Liver (tissue), 8 donors: ENCODE measurements at regions not wholly inside any gene's neighbourhood (a gene's known extent, or its start where the extent isn't known, plus 50 kb on each side); places are given as distances from the start of the nearest gene placed in this dataset.

Experiments
- DNase-seq: peaks from one replicate; pipeline ENCODE4 v3.0.0-alpha.2; 2017; ENCODE audit warnings: low spot score
- H3K27ac ChIP-seq, 2 donors: one replicate each; pipeline ENCODE4 v1.7.0; 2013; ENCODE audit warnings: inconsistent platforms in 2 of 2, low read length in 2 of 2, control low read depth in 1 of 2, low read depth in 1 of 2, mild to moderate bottlenecking in 1 of 2
- H3K27me3 ChIP-seq, 4 donors: one replicate each; pipeline versions ENCODE4 v1.6.1 to v1.7.0; 2013; ENCODE audit warnings: low read length in 3 of 4, inconsistent platforms in 1 of 4, mild to moderate bottlenecking in 1 of 4, moderate library complexity in 1 of 4; ENCODE audit not compliant: control insufficient read depth in 4 of 4, insufficient read depth in 4 of 4
- H3K36me3 ChIP-seq, 4 donors: one replicate each; pipeline versions ENCODE4 v1.6.1 to v1.7.0; 2013; ENCODE audit warnings: low read length in 3 of 4, mild to moderate bottlenecking in 3 of 4, low read depth in 1 of 4, moderate library complexity in 1 of 4; ENCODE audit not compliant: control insufficient read depth in 4 of 4, insufficient read depth in 3 of 4
- H3K4me1 ChIP-seq, 4 donors: one replicate each; pipeline versions ENCODE4 v1.6.1 to v1.7.0; 2013; ENCODE audit warnings: low read length in 3 of 4, mild to moderate bottlenecking in 3 of 4, moderate library complexity in 1 of 4; ENCODE audit not compliant: control insufficient read depth in 4 of 4, insufficient read depth in 4 of 4
- H3K4me3 ChIP-seq, 3 donors: one replicate each; pipeline versions ENCODE4 v1.6.1 to v1.7.0; 2013; ENCODE audit warnings: low read length in 3 of 3, control low read depth in 1 of 3, low read depth in 1 of 3, mild to moderate bottlenecking in 1 of 3
- H3K9ac ChIP-seq, 2 donors: one replicate each; pipeline ENCODE4 v1.7.0; 2013; ENCODE audit warnings: low read length in 2 of 2, mild to moderate bottlenecking in 2 of 2, moderate library complexity in 2 of 2, control low read depth in 1 of 2, low read depth in 1 of 2
- H3K9me3 ChIP-seq, 4 donors: one replicate each; pipeline versions ENCODE4 v1.6.1 to v1.7.0; 2013; ENCODE audit warnings: low read length in 3 of 4; ENCODE audit not compliant: control insufficient read depth in 4 of 4
- ATF3 ChIP-seq: IDR thresholded peaks from 2 replicates; pipeline ENCODE4 v1.6.1; 2016; ENCODE audit warnings: antibody characterized with exemption
- CTCF ChIP-seq: fragments of 150-350 bp; IDR thresholded peaks from 2 replicates; pipeline ENCODE4 v1.5.1; 2017; ENCODE audit warnings: improper control_type of control experiment, low read depth, low read length; ENCODE audit not compliant: missing input control
- EGR1 ChIP-seq, 2 donors: IDR thresholded peaks; 2 replicates each; pipeline ENCODE4 v1.6.1; 2016 to 2018; ENCODE audit warnings: antibody characterized with exemption in 2 of 2, low read depth in 2 of 2
- FOXA1 ChIP-seq: IDR thresholded peaks from 2 replicates; pipeline ENCODE4 v1.6.1; 2016; ENCODE audit warnings: antibody characterized with exemption
- FOXA2 ChIP-seq: IDR thresholded peaks from 2 replicates; pipeline ENCODE4 v1.6.1; 2016; ENCODE audit warnings: antibody characterized with exemption
- GABPA ChIP-seq, 2 donors: IDR thresholded peaks in 1 of 2; conservative IDR thresholded peaks in 1 of 2; 2 replicates each; pipeline ENCODE4 v1.6.1; 2016; ENCODE audit warnings: antibody characterized with exemption in 2 of 2, mild to moderate bottlenecking in 1 of 2, moderate library complexity in 1 of 2
- HNF4A ChIP-seq, 2 donors: conservative IDR thresholded peaks; 2 replicates each; pipeline ENCODE4 v1.6.1; 2016; ENCODE audit warnings: antibody characterized with exemption in 2 of 2, mild to moderate bottlenecking in 2 of 2
- HNF4G ChIP-seq: IDR thresholded peaks from 2 replicates; pipeline ENCODE4 v1.6.1; 2016; ENCODE audit warnings: antibody characterized with exemption
- JUND ChIP-seq, 2 donors: IDR thresholded peaks; 2 replicates each; pipeline ENCODE4 v1.6.1; 2016; ENCODE audit warnings: antibody characterized with exemption in 2 of 2
- NR2F2 ChIP-seq: IDR thresholded peaks from 2 replicates; pipeline ENCODE4 v1.6.1; 2016; ENCODE audit warnings: antibody characterized with exemption
- RAD21 ChIP-seq, 2 donors: IDR thresholded peaks; 2 replicates each; pipeline ENCODE4 v1.6.1; 2016; ENCODE audit warnings: antibody characterized with exemption in 2 of 2, mild to moderate bottlenecking in 2 of 2
- RXRA ChIP-seq, 2 donors: IDR thresholded peaks; 2 replicates each; pipeline ENCODE4 v1.6.1; 2017 to 2018; ENCODE audit warnings: antibody characterized with exemption in 2 of 2, mild to moderate bottlenecking in 1 of 2
- SP1 ChIP-seq: IDR thresholded peaks from 2 replicates; pipeline ENCODE4 v1.6.1; 2018; ENCODE audit warnings: antibody characterized with exemption, mild to moderate bottlenecking
- YY1 ChIP-seq: IDR thresholded peaks from 2 replicates; pipeline ENCODE4 v1.6.1; 2016; ENCODE audit warnings: antibody characterized with exemption, mild to moderate bottlenecking
- WGBS: extraction: QIAGEN DNeasy Blood & Tissue Kit; methylation state at CpG from one replicate; pipeline ENCODE4 v1.1.7; 2013; 5-methylcytosine and 5-hydroxymethylcytosine counted together
- TF ChIP-seq, protein P1 (sequence below): IDR thresholded peaks from 2 replicates; pipeline ENCODE4 v1.6.1; 2016; ENCODE audit warnings: antibody characterized with exemption
- donor health status: healthy.
- donor health status: healthy.
- donor health status: healthy.
- donor health status: healthy.
- donor health status: healthy.

GRCh38 chr2:173567493-173567892, 212.8 kb downstream of the CDCA7 start:
- H3K36me3 ChIP-seq: no peaks in the 10 kb centered on the region
- H3K9me3 ChIP-seq: no peaks in the 10 kb centered on the region
- H3K27me3 ChIP-seq: no peaks in the 10 kb centered on the region
- H3K4me1 ChIP-seq: no peaks in the 10 kb centered on the region
- no peak overlapping the region for H3K27ac ChIP-seq
- H3K4me3 ChIP-seq: no peak overlapping the region
- TF ChIP-seq, protein P1, sequence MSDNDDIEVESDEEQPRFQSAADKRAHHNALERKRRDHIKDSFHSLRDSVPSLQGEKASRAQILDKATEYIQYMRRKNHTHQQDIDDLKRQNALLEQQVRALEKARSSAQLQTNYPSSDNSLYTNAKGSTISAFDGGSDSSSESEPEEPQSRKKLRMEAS: no peak
- TF ChIP-seq GABPA (IDR thresholded peaks at IDR 0.05 in 1 of 2, conservative IDR thresholded peaks at IDR 0.05 in 1 of 2) (no peak), FOXA2 (no peak), JUND (IDR thresholded peaks at IDR 0.05) (no peak), EGR1 (IDR thresholded peaks at IDR 0.05; ENCODE audit: low read depth in 2 of 2) (no peak), ATF3 (no peak), NR2F2 (no peak), HNF4G (no peak), RXRA (IDR thresholded peaks at IDR 0.05) (no peak), HNF4A (conservative IDR thresholded peaks at IDR 0.05) (no peak), SP1 (no peak), CTCF (no peak), FOXA1 (no peak), RAD21 (IDR thresholded peaks at IDR 0.05) (no peak), YY1 (no peak)
- WGBS: 85% methylated on average over 3 of the region's 3 CpGs
- no peak for DNase-seq
- H3K9ac ChIP-seq: no peak overlapping the region

DNA sequence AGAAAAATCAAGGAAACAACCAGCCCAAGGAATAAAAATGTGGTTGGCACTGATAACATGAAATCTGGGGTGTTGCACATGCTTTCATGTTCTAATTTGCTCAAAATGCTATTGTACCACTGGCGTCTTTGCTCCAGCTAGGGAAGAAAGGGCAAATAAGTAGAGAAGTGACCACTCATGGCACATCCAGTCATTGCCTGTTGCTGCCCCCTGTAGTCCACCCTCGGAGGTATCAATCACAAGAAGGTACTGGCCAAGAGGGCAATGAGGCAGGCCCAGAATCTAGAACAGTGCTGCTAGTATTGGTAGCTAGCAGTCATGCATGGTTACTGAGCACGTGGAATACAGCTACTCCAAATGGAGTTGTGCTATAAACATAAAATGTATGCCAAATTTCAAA, 213.4 kb downstream of the CDCA7 start:
- WGBS: 50% methylated on average over 3 of the region's 3 CpGs
- no peak for TF ChIP-seq GABPA (IDR thresholded peaks at IDR 0.05 in 1 of 2, conservative IDR thresholded peaks at IDR 0.05 in 1 of 2)
- TF ChIP-seq CTCF: peak; percentile 22
- no peak for TF ChIP-seq EGR1 (IDR thresholded peaks at IDR 0.05; ENCODE audit: low read depth in 2 of 2)
- TF ChIP-seq RAD21 (IDR thresholded peaks at IDR 0.05): peak; percentile 47 to 57
- no peaks in the 10 kb centered on the region for H3K9me3 ChIP-seq
- H3K4me1 ChIP-seq: no peaks in the 10 kb centered on the region
- no peaks in the 10 kb centered on the region for H3K27me3 ChIP-seq
- H3K27ac ChIP-seq: no peak overlapping the region
- H3K36me3 ChIP-seq: no peaks in the 10 kb centered on the region
- no peak overlapping the region for H3K4me3 ChIP-seq
- H3K9ac ChIP-seq: no peak overlapping the region
- DNase-seq: peak; percentile 41
